ENCODE measurements at regions not wholly inside any gene's neighbourhood (a gene's known extent, or its start where the extent isn't known, plus 50 kb on each side); places are given as distances from the start of the nearest gene placed in this dataset.
A peak's percentile ranks its signal among the peaks of the same experiment; 100 is the strongest.

DNA sequence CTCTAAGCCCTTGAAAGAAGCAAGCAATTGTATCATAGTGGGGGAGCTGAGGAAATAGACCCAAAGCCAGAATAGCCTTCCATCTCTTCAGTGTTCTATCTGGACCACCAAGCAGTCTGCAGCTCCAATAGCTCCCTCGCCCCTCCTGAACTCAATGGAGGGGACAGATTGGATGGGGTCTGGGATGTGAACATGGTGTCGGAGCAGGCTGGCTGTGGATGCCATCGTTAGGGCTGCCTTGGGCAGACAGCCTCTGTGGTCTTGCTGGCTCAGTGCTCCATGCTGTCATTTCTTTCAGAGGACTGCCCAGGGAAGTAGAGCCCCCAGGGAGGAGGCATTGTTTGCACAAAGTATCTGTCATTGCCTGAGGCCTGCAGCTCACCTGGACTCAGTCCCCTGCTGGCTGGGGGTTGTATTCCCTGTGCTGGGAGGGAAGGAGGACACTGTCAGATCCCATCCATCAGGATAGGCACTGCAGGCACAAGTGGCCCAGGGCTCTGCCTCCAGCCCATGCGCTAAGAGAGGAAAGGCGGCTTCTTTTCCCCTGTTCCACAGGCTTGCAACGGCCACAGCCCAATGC lies 537.7 kb downstream of the BUD13 start:
- no peak overlapping the region for H3K4me3 ChIP-seq (ENCODE audit: low read length)
- no peak for DNase-seq (ENCODE audit: low read depth, low spot score)

DNA sequence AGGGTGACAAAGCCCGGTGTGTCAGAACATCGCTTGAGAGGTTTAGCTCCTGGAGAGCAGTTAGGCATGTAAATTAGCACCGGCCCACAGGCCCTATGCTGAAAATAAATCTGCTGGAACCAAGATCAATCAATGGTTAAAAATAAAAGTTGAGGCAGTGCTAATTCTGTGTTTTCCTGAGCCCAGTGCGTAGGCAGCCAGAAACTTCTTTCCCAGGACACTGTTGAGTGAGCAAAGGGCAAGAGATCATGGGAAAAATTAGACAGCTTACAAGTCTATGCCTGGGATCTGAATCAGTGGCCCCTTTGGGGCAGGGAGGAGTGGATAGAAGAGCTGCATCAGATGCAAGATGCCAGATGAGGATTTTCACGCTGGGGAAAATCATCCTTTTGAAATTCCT lies 539.2 kb downstream of the BUD13 start:
- DNase-seq (ENCODE audit: low read depth, low spot score), result no peak
- no peak overlapping the region for H3K4me3 ChIP-seq (ENCODE audit: low read length)

DNA sequence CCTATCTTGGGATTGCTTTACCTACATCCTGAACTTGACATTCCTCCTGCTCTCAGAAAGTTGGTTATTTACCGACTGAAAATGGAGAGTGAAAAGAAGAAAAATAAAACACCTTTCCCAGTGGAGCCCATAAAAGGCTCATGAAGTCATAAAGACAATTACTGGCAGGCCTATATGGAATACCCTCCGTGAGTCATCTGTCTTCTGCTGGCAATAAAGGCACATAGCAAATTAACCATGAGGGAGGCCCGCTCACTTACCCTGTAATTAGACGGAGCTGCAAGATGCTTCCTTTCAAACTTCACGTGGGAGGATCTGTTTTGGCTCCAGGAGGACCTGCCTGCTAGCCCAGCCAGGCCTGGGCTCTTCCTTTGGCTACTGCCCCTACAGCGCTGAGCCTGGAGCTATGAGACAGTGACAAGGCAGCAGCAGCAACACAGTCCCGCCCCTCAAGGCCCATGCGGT lies 540.4 kb downstream of the BUD13 start:
- DNase-seq (ENCODE audit: low read depth, low spot score), result no peak
- H3K4me3 ChIP-seq (ENCODE audit: low read length), result no peak overlapping the region

DNA sequence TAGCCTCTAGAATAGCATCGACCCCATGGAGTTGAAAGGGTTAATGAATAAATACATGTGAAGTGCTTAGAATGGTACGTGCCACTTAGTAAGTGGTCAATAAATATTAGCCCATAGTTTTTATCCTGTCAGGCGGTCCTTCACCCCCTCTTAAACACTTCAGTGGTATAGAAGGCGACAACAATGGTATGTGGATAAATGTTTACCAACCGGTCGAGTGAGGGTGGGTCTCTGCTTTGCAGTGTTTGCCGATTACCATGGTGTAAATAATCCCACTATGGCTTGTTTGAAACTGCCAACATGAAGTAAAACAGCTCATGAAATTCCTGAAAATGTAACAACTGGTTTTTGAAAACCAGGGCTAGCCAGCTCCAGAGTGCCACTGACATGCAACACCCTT lies 541.2 kb downstream of the BUD13 start:
- no peak overlapping the region for H3K4me3 ChIP-seq (ENCODE audit: low read length)
- DNase-seq (ENCODE audit: low read depth, low spot score), result no peak

DNA sequence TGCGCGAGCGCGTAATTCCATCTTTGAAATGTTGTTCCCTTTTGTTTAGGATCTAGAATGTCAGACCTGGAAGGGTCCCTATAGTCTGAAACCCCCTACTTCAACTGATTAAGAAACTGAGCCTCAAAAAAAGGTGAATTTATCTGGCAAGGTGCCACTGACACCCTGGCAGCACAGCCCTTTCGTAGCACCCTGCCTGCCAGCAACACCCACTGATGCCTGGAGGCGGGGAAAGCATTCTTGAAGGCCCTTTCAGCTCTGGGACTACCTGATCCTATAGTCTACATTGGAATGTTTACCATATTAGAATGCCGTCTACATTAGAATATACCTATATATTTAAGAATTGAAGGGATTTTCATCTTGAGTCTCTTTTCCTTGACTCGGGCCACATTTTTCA lies 542.3 kb downstream of the BUD13 start:
- no peak for DNase-seq (ENCODE audit: low read depth, low spot score)
- no peak overlapping the region for H3K4me3 ChIP-seq (ENCODE audit: low read length)

DNA sequence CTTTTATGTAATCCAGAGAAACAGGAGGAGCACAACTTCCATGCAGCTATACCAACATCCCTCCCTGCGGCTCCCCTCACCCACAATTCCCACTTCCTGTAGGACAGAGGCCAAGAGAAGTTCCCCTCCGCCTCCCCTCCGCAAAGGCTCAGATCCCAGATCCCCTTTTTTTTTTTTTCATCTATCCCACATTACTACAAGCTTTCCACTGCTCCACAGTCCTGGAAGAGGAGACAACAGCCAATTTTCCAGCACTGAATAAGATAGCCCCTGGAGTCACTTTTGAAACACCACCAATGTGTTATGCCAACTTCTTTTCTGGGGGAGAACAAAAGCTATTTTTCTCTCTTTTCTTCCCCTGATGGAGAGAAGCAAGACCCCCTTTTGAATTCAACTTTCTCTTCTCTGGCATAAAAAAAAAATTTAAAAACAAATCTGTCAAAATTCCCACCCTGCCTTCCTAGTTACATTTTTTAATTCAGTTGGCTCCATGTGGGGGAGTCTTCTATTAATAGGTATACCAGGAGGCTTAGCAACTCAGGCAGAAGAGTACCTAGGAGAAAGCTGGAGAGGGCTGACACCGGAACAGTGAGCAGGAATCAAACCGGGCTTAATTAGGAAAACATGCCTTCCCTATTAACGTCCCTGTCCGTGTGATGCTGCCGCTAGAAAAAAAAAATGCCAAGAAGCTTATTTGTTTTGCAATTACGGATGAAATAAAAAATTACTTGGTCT lies 543.4 kb downstream of the BUD13 start:
- no peak for DNase-seq (ENCODE audit: low read depth, low spot score)
- H3K4me3 ChIP-seq (ENCODE audit: low read length), result no peak overlapping the region

DNA sequence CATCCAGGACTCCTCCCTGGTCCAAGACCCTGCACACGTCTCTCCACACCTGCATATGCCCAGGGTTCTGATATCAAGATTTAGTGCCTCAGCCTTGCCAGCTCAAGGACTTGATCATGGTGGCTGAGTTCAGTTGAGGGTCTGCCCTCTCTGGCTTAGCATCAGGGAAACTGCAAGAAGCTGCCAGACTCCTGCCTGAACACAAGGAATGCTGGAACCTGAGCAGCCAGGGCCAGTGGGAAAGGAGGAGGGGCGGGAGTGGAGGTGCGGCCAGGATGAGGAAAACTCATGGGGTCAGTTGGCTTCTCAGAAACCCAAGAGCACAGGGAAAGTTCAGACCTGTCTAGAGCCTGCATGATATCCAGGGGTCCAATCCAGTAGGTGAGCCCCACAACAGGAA lies 546.1 kb downstream of the BUD13 start:
- no peak overlapping the region for H3K4me3 ChIP-seq (ENCODE audit: low read length)
- no peak for DNase-seq (ENCODE audit: low read depth, low spot score)

DNA sequence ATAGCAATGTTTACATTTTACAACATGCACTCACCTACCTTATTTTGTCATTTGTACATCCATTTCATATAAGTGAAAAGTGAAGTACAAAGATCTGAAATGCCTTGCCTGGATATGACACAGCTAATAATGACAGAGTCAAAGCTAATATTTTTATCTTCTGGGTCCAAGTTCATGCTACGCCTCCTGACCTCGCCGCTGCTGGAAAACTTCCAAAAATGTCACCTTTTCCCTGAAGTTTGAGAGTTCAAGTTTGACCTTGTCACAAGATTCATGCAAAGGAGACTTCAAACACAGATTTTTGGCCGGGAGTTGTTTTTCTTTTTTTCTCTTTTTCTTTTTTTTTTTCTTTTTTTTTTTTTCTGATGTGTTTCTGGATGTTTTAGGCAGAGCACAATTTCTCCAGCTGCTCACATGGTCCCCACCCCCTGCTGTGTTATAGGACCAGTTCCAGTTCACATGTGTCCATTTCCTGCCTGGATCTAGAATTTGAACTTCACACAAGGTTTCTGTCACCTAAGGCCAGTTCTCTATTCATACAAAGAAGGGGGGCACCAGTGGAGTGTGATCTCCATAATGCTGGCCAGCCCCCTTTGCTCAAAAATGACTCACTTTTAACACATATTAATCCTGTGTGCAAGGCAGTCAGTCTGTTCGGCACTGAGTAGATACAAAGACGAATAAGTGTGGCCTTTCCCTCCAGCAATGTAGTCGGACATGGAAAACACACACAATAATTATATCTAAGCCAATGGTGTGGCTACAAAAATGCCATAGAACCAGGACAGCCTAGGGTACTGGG lies 546.8 kb downstream of the BUD13 start:
- H3K4me3 ChIP-seq (ENCODE audit: low read length), result no peak overlapping the region
- DNase-seq (ENCODE audit: low read depth, low spot score), result no peak

DNA sequence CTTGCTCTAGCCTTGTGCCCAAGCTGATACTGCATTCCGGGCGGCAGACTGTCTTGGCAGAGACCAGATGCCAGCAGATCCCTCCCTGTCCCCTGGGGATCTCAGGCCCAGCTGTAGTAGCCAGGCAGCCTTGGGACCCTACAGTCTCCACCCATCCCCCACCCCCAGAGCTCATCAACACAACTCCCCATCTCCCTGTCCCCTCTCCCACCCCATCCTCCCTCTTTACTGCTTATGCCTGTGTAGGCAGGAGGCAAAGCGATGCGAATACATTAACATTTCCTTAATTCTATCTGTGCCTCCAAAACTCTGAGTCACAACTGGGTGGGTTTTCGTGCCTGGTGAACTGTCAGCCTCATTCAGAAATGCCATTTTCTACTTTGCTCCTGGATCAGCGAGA lies 547.6 kb downstream of the BUD13 start:
- no peak for DNase-seq (ENCODE audit: low read depth, low spot score)
- H3K4me3 ChIP-seq (ENCODE audit: low read length), result no peak overlapping the region

DNA sequence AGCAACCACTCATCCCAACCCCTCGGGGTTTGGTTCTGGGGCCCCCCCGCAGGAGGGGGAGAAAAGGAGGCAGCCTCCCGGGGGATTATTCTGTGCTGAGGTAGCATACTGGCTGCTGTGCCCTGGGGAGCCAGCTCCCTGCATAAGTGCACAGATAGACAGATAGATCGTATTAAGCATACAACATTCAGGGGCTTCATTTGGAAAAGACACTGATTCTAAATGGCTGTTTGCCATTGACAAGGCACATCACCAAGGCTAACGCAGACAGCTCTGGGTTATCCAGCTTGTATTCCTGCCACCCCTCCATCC lies 547.9 kb downstream of the BUD13 start:
- no peak for DNase-seq (ENCODE audit: low read depth, low spot score)
- no peak overlapping the region for H3K4me3 ChIP-seq (ENCODE audit: low read length)

DNA sequence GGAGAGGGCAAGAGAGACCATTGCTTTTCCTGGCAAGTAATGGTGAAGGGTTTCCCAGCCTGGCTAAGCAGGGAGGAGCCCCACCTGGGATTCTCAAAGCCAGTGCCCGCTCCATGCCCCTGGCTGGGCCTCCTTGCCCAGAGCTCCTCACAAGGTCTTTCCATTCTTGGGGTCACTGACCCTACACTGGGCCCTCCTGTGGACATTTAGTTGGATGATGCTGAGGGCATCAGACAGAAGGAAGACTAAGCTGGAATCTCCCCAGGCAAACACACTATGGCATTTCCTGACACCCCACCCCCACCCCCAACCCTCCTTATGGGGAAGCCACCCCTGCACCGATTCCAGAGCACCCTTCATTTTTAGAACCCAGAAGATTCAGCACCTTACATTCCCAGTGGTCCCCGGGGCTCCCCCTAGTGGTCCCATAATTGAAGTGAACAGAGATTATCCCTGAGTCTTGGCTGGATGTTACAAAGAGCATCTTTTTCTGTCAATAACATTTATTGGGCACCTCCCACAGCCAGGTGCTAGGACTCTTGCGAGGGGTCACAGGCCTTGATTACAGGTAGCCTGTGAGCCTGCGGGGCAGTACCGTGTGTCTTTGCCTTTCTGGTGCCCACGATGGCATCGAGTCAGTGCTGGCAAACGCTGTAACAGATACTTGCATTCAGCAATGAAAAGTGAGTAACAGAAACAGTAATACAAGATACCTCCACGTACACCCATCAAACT lies 548.5 kb downstream of the BUD13 start:
- DNase-seq (ENCODE audit: low read depth, low spot score), result peak; percentile 18
- no peak overlapping the region for H3K4me3 ChIP-seq (ENCODE audit: low read length)

DNA sequence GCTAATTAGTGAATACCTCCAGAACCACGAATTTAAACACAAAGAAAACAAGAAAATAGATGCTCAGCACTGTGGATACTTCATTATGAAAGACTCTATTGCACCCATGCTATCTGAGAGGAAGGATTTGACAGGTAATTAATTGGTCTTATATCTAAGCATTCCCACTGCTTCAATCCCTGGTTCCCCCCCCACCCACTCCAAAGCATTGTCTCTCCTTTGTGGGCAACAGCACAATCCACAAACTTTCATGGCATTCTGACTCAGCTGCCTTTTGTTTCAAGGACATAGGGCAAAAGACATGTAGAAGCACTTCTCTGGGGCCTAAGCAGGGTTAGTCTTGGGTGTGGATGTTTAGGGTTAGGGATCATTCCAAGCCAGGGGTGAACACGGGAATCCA lies 551.4 kb downstream of the BUD13 start:
- DNase-seq (ENCODE audit: low read depth, low spot score), result no peak
- H3K4me3 ChIP-seq (ENCODE audit: low read length), result no peak overlapping the region

DNA sequence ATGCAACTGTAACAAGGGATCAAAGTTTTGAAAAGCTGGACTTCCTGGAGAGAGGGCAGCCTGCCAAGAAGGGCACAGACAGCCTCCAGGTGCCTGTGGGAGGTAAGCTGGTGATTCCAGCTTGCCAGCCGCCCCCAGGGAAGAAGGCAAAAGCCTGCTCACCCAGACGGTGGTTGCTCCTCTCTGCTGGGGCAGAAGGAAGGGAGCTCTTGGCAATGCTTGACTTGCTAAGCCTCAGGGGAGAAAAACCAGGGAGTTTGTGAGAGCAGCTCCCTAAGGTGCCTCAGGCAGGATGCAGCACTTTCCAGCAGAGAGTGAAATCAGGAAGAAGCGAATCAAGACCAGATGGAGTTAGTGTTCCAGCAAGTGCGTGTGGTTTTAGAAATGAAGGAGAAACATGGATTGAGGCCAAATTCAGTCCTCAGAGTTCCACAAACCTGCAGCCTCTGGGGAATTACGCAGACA lies 553.6 kb downstream of the BUD13 start:
- DNase-seq (ENCODE audit: low read depth, low spot score), result no peak
- H3K4me3 ChIP-seq (ENCODE audit: low read length), result no peak overlapping the region

DNA sequence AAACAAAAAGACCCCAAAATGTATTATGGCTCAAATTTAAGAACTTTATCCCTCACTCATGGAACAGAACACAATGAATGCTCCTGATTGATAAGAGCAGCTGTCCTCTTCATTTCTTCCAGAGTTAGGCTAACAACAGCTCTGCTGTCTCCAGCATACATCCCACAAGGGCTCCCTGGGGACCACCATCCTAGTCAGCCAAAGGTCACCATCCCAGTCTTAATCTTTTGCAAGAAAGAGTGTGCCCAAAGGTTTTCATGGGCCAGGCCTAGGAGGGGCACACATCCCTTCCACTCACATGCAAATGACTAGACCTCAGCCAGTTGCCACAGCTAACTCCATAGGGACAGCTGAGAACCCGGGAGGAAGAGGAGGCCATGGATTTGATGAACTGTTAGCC lies 555.3 kb downstream of the BUD13 start:
- no peak overlapping the region for H3K4me3 ChIP-seq (ENCODE audit: low read length)
- no peak for DNase-seq (ENCODE audit: low read depth, low spot score)

DNA sequence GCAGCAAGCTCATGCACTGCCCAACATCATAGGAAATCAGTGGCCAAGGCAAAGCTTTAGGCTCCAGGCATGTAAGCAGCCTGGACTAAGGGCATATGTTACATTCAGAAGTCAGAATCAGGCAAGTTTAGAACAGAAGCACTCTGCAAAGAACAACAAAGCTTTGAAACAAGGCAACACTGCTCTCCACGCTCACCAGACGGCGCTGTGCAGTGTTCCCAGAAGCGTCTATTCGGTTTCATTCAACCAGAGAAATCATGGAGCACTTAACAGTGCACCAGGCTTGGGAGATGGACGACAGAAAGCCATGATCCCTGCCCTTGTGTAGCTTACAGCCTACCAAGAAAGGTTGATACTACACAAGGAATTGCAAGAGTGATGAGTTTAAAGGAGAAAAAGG lies 555.8 kb downstream of the BUD13 start:
- H3K4me3 ChIP-seq (ENCODE audit: low read length), result no peak overlapping the region
- no peak for DNase-seq (ENCODE audit: low read depth, low spot score)

DNA sequence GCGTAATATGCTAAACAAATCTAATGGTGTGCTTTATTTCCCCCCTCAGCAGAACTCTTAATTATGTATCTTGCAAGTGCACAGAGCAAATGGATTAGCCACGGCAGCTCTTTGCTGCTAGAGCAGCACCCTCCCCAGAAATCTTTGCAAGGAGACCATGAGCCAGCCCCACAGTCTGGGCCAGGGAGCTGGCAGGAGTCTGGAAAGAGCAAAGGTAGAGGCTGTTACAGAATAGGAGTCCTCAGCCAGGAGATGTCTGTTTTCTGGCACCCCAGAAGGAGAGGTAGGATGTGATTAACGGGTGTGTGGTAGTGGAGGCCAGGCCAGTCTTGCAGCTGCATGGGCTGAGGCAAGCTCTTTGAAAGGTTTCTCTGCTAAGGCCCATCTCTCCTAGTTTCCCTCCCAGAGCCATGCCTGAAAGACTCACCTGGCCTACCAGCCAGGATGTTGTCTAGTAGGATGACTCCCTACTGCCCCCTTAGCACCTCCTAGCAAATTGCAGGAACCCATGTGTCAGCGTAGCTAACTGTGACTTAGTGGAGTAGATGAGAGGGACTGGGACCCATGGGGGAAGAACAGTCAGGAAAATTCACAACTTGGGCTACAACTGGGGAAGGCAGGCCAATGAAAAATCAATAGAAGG lies 557.2 kb downstream of the BUD13 start:
- peak; percentile 15 for DNase-seq (ENCODE audit: low read depth, low spot score)
- H3K4me3 ChIP-seq (ENCODE audit: low read length), result no peak overlapping the region

DNA sequence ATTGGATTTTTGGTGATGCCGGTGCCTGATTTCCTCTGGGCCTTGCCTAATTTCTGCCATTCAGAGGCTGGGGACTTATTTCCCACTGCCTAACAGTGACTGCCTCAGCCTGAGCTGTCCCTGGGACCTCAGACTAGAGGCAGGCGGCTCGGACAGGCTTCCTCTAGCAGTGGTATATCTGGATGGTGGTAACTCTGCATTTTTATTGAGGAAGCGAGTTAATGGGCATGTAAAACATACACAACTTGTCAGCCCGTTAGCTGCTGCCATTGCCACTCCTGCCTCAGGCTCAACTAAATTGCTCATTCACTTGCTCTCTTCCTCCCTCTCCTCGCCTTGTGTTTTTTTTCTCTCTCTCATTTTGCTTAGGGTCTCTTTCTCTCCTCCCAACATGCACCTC lies 561.6 kb downstream of the BUD13 start:
- DNase-seq (ENCODE audit: low read depth, low spot score), result no peak
- no peak overlapping the region for H3K4me3 ChIP-seq (ENCODE audit: low read length)

DNA sequence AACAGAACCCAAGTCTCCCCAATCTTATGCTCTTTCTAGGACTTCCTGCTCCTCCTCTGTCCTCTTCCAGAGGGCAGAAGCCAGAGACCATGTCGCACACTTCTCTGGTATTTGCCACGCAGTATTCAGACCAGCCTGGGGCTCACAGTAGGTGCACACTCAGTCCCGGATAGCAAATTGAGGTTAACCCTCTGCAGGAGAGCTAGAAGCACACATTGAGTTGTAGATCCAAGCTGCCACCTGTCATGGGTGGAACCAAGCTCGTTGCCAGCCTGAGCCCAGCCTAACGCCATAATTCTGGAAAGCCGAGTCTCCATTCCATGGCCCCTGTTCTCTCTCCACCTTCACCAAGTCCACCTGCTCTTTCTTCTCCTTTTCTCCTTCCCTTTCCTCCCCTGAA lies 562.1 kb downstream of the BUD13 start:
- no peak for DNase-seq (ENCODE audit: low read depth, low spot score)
- no peak overlapping the region for H3K4me3 ChIP-seq (ENCODE audit: low read length)

DNA sequence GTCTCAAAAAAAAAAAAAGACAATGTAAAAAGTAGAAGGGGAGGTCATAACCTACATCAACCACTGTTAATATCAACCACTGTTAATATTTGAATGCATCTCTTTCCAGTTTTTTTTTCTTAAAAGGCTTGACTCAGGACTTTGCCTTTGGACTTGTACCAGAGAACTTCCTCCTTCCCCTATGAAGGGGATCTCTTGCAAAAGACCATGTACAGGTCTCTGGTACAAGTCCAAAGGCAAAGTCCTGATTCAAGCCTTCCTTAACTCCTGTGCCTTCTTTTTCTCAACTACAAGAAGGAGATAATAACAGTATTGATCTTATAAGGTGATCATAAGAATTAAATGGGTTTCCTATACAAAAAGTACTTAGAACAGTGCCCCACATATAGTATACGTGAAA lies 563.5 kb downstream of the BUD13 start:
- no peak for DNase-seq (ENCODE audit: low read depth, low spot score)
- H3K4me3 ChIP-seq (ENCODE audit: low read length), result no peak overlapping the region

Data from Jurkat, Clone E6-1 (cell line).